ENCODE measurements at regions not wholly inside any gene's neighbourhood (a gene's known extent, or its start where the extent isn't known, plus 50 kb on each side); places are given as distances from the start of the nearest gene placed in this dataset.
"Not testable (repeated sequence)": the region's sequence is repeated elsewhere in the genome, so short reads cannot be mapped to it uniquely, and the experiment has no call there.

DNA sequence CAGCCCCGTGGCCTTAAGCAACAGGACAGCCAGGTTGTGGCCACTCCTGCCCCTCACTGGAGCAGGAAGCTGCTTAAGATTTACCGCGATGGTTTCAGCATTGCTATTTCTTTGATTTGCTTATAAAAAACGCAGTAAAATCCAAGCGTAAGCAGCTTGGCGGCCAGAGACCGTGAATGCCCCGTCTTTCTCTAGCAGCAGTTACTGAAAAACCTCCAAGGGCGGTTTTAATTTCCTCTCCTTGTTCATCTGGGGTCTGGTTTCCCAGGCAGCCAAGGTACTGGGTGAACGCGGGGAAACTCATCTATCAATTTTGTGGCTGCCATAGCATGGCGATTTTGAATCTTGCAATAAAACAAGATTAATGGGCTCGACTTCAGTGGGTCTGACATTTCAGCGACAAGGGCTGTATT lies 130.3 kb downstream of the MINAR1 start:
- DNase-seq (ENCODE audit: extremely low spot score in 2 of 2), result no peak
- Histone ChIP-seq H3K4me3 (no peak overlapping the region), H3K9me3 (no peaks in the 10 kb centered on the region), H3K27me3 (no peaks in the 10 kb centered on the region), H3K4me1 (no peaks in the 10 kb centered on the region), H3K36me3 (no peaks in the 10 kb centered on the region), H3K27ac (no peak overlapping the region)
- TF ChIP-seq POLR2AphosphoS5 (IDR thresholded peaks at IDR 0.05; ENCODE audit: insufficient read depth in 1 of 2, low read depth in 1 of 2) (no peak), POLR2A (IDR thresholded peaks at IDR 0.05) (no peak)
- TF ChIP-seq, protein P1, sequence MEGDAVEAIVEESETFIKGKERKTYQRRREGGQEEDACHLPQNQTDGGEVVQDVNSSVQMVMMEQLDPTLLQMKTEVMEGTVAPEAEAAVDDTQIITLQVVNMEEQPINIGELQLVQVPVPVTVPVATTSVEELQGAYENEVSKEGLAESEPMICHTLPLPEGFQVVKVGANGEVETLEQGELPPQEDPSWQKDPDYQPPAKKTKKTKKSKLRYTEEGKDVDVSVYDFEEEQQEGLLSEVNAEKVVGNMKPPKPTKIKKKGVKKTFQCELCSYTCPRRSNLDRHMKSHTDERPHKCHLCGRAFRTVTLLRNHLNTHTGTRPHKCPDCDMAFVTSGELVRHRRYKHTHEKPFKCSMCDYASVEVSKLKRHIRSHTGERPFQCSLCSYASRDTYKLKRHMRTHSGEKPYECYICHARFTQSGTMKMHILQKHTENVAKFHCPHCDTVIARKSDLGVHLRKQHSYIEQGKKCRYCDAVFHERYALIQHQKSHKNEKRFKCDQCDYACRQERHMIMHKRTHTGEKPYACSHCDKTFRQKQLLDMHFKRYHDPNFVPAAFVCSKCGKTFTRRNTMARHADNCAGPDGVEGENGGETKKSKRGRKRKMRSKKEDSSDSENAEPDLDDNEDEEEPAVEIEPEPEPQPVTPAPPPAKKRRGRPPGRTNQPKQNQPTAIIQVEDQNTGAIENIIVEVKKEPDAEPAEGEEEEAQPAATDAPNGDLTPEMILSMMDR (IDR thresholded peaks at IDR 0.05), result no peak
- intact Hi-C loops (cut with DNase I), result no loop called here

DNA sequence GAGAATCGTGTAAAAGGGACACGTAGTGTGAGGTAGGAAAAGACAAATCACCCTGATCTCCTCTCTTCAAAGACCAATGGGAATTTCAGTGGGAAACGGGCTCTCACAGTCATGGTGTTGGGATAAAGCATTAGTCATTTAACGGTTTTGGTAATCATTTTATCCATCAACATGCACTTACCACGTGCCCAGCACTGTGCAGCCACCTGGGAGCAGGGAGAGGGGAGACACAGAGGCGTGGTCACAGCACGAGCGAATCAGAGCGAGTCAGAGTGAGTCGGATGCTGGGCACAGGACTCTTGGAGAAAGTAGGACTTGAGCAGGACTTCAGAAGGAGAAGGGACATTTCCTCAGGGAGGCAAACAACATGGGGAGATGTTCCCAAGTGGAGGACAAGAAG lies 130.8 kb downstream of the MINAR1 start:
- no peaks in the 10 kb centered on the region for H3K4me1 ChIP-seq
- no peaks in the 10 kb centered on the region for H3K36me3 ChIP-seq
- intact Hi-C loops (cut with DNase I), result no loop called here
- TF ChIP-seq POLR2AphosphoS5 (IDR thresholded peaks at IDR 0.05; ENCODE audit: insufficient read depth in 1 of 2, low read depth in 1 of 2) (no peak), POLR2A (IDR thresholded peaks at IDR 0.05) (no peak)
- TF ChIP-seq, protein P1 (IDR thresholded peaks at IDR 0.05), result no peak
- no peak for DNase-seq (ENCODE audit: extremely low spot score in 2 of 2)
- H3K9me3 ChIP-seq, result no peaks in the 10 kb centered on the region
- no peak overlapping the region for H3K27ac ChIP-seq
- no peaks in the 10 kb centered on the region for H3K27me3 ChIP-seq
- H3K4me3 ChIP-seq, result no peak overlapping the region

DNA sequence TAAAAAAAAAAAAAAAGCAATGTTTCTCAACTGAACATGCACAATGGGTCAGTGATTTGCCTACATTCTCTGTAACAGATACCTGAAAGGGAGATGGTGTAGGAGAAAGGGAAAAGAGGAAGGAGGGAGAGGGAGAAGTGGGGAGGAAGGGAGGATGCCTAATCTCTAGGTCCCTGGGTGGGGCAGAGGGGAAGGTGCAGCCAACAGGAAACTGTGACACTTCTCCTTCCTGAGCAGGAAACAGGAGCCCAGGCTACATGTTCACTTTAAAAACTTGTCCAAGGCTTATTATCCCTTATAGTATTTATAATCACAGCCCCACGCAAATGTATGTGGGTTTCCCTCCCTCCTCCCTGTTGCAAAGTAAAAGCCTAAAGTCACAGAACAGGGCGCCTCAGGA lies 137.9 kb downstream of the MINAR1 start:
- H3K9me3 ChIP-seq, result no peaks in the 10 kb centered on the region
- H3K36me3 ChIP-seq, result no peaks in the 10 kb centered on the region
- no peaks in the 10 kb centered on the region for H3K27me3 ChIP-seq
- no peak overlapping the region for H3K4me3 ChIP-seq
- no peak for TF ChIP-seq POLR2A (IDR thresholded peaks at IDR 0.05)
- no peak for TF ChIP-seq POLR2AphosphoS5 (IDR thresholded peaks at IDR 0.05; ENCODE audit: insufficient read depth in 1 of 2, low read depth in 1 of 2)
- TF ChIP-seq, protein P1 (IDR thresholded peaks at IDR 0.05), result no peak
- intact Hi-C loops (cut with DNase I), result no loop called here
- no peak overlapping the region for H3K27ac ChIP-seq
- no peaks in the 10 kb centered on the region for H3K4me1 ChIP-seq
- DNase-seq (ENCODE audit: extremely low spot score in 2 of 2), result no peak

DNA sequence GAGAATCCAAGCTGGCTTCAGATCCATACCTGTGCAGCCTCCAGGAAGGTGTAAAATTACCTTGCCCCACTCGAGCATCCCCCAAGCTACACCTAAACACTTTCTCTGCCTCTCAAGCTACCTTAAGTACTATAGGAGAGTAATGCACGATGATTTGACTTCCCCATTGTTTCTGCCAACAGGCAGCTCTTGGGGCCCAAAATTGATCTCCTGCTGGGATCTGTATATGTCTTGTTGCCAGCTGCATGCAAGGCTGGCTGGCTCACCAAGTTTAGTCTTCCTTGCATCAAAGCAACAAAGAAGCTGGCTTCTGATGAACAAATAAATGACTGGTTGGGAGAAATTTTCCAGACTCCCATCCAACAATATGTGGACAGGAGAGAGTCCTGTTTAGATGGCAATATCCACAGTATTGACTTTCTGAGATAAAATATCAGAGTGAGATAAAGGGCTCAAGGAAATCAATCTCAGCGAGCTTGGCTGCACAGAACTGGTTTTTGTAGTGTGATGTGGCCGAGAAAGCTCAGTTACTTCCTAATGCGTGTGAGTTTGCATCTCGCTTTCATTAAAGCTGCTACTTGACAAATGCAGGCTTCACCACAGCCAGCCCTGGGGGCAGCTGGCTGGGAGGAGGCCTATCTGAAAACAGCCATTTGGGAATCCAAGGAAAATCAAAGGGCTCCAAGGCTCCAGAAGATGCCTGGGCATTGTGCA lies 140.7 kb downstream of the MINAR1 start:
- Histone ChIP-seq H3K4me3 (no peak overlapping the region), H3K9me3 (no peaks in the 10 kb centered on the region), H3K27me3 (no peaks in the 10 kb centered on the region), H3K4me1 (no peaks in the 10 kb centered on the region), H3K36me3 (no peaks in the 10 kb centered on the region), H3K27ac (no peak overlapping the region)
- TF ChIP-seq, protein P1 (IDR thresholded peaks at IDR 0.05), result no peak
- TF ChIP-seq POLR2A (IDR thresholded peaks at IDR 0.05), result no peak
- TF ChIP-seq POLR2AphosphoS5 (IDR thresholded peaks at IDR 0.05; ENCODE audit: insufficient read depth in 1 of 2, low read depth in 1 of 2), result no peak
- DNase-seq (ENCODE audit: extremely low spot score in 2 of 2), result no peak
- intact Hi-C loops (cut with DNase I), result no loop called here

DNA sequence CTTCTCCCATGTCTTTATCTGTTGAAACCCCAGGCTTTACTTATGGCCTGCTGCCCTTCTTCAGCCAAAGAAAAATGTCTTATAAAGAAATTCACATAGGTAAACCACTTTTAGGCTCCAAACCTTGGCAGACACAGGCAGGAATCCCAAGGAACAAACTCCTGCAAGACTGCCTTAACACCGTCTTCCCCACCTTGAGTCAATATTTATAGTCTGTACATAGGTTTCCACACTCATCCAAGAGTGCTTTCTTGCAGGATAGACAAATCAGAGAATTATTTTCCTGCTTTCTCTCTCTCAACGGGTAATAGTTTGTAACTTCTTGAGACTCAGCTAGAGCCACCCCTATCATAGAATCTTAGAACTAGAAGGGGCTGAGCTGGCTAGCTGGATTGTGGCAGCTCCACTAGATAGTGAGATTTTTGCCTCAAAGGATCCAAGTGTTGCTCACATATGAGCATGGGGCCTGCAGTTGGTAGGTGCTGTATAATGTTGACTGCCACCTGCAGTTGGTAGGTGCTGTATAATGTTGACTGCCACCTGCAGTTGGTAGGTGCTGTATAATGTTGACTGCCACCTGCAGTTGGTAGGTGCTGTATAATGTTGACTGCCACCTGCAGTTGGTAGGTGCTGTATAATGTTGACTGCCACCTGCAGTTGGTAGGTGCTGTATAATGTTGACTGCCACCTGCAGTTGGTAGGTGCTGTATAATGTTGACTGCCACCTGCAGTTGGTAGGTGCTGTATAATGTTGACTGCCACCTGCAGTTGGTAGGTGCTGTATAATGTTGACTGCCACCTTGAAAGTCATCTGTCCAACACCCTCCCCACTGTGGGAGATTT lies 142.5 kb downstream of the MINAR1 start:
- H3K27ac ChIP-seq; intact Hi-C loops (cut with DNase I); H3K36me3 ChIP-seq; H3K4me3 ChIP-seq; H3K27me3 ChIP-seq; H3K4me1 ChIP-seq; H3K9me3 ChIP-seq; DNase-seq (ENCODE audit: extremely low spot score in 2 of 2): not testable (repeated sequence)
